ENCODE measurements at regions not wholly inside any gene's neighbourhood (a gene's known extent, or its start where the extent isn't known, plus 50 kb on each side); places are given as distances from the start of the nearest gene placed in this dataset.

DNA sequence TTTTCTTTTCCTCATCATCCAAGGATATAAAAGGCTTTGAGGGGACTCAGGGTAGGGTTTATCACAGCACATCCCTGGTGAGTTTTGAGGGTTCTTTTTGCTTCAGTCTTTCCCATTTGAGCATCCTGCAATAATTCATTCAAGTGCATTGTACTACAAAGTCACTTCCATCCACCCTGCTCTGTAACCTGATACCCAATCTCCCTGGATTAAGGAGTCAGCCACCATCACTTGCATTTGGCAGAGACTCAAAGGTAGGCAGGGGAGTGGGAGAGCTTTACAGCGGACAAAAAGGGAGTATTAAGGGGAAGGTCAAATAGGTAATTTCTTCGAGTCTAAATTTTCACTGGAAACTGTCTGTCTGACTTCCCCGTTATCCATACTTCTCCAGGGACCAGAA is 216.1 kb upstream of the TMTC4 start:
- no TSS peak for BruUV-seq (replicated peaks)
- ChIA-PET CTCF (ENCODE audit: unreplicated experiment) (no interaction called here), POLR2A (no interaction called here)
- Histone ChIP-seq H3K9me3 (ENCODE audit: low read length) (no peaks in the 10 kb centered on the region), H3K79me2 (ENCODE audit: insufficient read depth, low read depth, low read length) (no peaks in the 10 kb centered on the region), H3K27ac (ENCODE audit: low read depth, low read length, poor library complexity, severe bottlenecking) (no peak overlapping the region), H3K4me1 (ENCODE audit: insufficient read depth, low read length, poor library complexity, severe bottlenecking) (no peaks in the 10 kb centered on the region), H2AFZ (ENCODE audit: low read length) (no peak overlapping the region), H4K20me1 (ENCODE audit: insufficient read depth, low read length) (no peaks in the 10 kb centered on the region), H3K4me2 (ENCODE audit: low read length) (no peak overlapping the region), H3K36me3 (ENCODE audit: insufficient read depth, low read length) (no peaks in the 10 kb centered on the region), H3K4me3 (ENCODE audit: low read depth, low read length, poor library complexity, severe bottlenecking) (no peak overlapping the region), H3K9me2 (ENCODE audit: insufficient read depth, low read length) (no peaks in the 10 kb centered on the region)
- no peak for TF ChIP-seq EZH2phosphoT487 (IDR thresholded peaks at IDR 0.05; ENCODE audit: borderline replicate concordance, low read depth, low read length)
- TF ChIP-seq, protein P1, sequence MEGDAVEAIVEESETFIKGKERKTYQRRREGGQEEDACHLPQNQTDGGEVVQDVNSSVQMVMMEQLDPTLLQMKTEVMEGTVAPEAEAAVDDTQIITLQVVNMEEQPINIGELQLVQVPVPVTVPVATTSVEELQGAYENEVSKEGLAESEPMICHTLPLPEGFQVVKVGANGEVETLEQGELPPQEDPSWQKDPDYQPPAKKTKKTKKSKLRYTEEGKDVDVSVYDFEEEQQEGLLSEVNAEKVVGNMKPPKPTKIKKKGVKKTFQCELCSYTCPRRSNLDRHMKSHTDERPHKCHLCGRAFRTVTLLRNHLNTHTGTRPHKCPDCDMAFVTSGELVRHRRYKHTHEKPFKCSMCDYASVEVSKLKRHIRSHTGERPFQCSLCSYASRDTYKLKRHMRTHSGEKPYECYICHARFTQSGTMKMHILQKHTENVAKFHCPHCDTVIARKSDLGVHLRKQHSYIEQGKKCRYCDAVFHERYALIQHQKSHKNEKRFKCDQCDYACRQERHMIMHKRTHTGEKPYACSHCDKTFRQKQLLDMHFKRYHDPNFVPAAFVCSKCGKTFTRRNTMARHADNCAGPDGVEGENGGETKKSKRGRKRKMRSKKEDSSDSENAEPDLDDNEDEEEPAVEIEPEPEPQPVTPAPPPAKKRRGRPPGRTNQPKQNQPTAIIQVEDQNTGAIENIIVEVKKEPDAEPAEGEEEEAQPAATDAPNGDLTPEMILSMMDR (conservative IDR thresholded peaks at IDR 0.05; ENCODE audit: low read length) = no peak
- intact Hi-C loops (cut with micrococcal nuclease; ENCODE audit: unreplicated experiment) = no loop called here
- no peak for DNase-seq (ENCODE audit: low spot score)

DNA sequence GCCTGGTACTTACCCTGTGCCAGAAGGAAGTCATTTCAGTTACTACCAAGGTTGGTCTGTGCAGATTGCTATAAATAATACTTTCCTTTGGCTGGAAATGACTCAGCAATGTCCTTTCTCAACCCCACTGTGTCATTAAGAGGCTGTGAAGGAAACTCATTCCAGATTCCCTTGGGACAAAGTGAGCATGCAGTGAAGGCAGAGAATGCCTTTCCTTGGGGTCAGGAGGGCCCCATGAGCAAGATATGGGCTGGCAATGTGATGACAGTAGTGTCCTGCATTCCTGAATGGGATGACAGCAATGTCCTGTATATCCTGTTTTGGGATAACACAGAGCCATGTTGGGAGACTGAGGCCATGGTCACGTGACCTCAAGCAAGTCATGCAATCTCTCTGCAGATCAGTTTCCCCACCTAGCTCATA is 213.1 kb upstream of the TMTC4 start:
- H3K4me1 ChIP-seq (ENCODE audit: insufficient read depth, low read length, poor library complexity, severe bottlenecking) = no peaks in the 10 kb centered on the region
- DNase-seq (ENCODE audit: low spot score) = no peak
- no peak overlapping the region for H3K27ac ChIP-seq (ENCODE audit: low read depth, low read length, poor library complexity, severe bottlenecking)
- no peak overlapping the region for H3K4me2 ChIP-seq (ENCODE audit: low read length)
- no peaks in the 10 kb centered on the region for H3K36me3 ChIP-seq (ENCODE audit: insufficient read depth, low read length)
- no peak overlapping the region for H3K4me3 ChIP-seq (ENCODE audit: low read depth, low read length, poor library complexity, severe bottlenecking)
- CTCF ChIA-PET (ENCODE audit: unreplicated experiment) = no interaction called here
- intact Hi-C loops (cut with micrococcal nuclease; ENCODE audit: unreplicated experiment) = no loop called here
- TF ChIP-seq EZH2phosphoT487 (IDR thresholded peaks at IDR 0.05; ENCODE audit: borderline replicate concordance, low read depth, low read length) = no peak
- POLR2A ChIA-PET = interaction anchor here (0.5 to 1.5 kb wide), 2 partner anchors 10 to 1171 kb away, joined by 3 read pairs; no protein-coding TSS in a partner anchor
- no peak overlapping the region for H2AFZ ChIP-seq (ENCODE audit: low read length)
- H3K9me3 ChIP-seq (ENCODE audit: low read length) = no peaks in the 10 kb centered on the region
- no peaks in the 10 kb centered on the region for H4K20me1 ChIP-seq (ENCODE audit: insufficient read depth, low read length)
- no peaks in the 10 kb centered on the region for H3K9me2 ChIP-seq (ENCODE audit: insufficient read depth, low read length)
- H3K79me2 ChIP-seq (ENCODE audit: insufficient read depth, low read depth, low read length) = no peaks in the 10 kb centered on the region
- BruUV-seq (replicated peaks) = no TSS peak

DNA sequence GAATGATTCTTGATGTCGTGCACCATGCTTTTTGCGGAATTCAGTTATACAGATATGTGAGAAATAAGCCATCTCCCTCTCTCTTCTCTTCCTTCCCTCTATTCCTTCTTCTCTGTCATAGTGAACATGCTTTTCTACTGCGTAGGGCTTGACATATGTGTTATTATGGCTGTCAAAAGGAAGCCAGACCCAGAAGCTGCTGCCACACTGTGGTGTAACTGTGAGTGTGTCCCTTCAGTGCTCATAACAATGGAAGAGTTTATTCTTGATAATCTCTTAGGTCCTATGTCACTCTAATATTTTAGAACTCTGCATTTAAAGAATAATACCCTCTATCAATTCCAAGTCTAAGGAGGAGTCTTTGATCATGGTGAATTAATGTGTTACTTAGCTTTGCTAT is 208.9 kb upstream of the TMTC4 start:
- Histone ChIP-seq H2AFZ (ENCODE audit: low read length) (no peak overlapping the region), H3K4me3 (ENCODE audit: low read depth, low read length, poor library complexity, severe bottlenecking) (no peak overlapping the region), H3K4me2 (ENCODE audit: low read length) (no peak overlapping the region), H3K79me2 (ENCODE audit: insufficient read depth, low read depth, low read length) (no peaks in the 10 kb centered on the region), H3K9me2 (ENCODE audit: insufficient read depth, low read length) (no peaks in the 10 kb centered on the region), H3K9me3 (ENCODE audit: low read length) (no peaks in the 10 kb centered on the region), H3K4me1 (ENCODE audit: insufficient read depth, low read length, poor library complexity, severe bottlenecking) (no peaks in the 10 kb centered on the region), H3K36me3 (ENCODE audit: insufficient read depth, low read length) (no peaks in the 10 kb centered on the region), H4K20me1 (ENCODE audit: insufficient read depth, low read length) (no peaks in the 10 kb centered on the region), H3K27ac (ENCODE audit: low read depth, low read length, poor library complexity, severe bottlenecking) (no peak overlapping the region)
- POLR2A ChIA-PET = no interaction called here
- CTCF ChIA-PET (ENCODE audit: unreplicated experiment) = no interaction called here
- BruUV-seq (replicated peaks) = no TSS peak
- intact Hi-C loops (cut with micrococcal nuclease; ENCODE audit: unreplicated experiment) = no loop called here
- DNase-seq (ENCODE audit: low spot score) = no peak
- no peak for TF ChIP-seq EZH2phosphoT487 (IDR thresholded peaks at IDR 0.05; ENCODE audit: borderline replicate concordance, low read depth, low read length)
- TF ChIP-seq, protein P1 (conservative IDR thresholded peaks at IDR 0.05; ENCODE audit: low read length) = no peak

Data from OCI-LY7 (cell line).